ENCODE measurements at regions not wholly inside any gene's neighbourhood (a gene's known extent, or its start where the extent isn't known, plus 50 kb on each side); places are given as distances from the start of the nearest gene placed in this dataset.

GRCh38 chr3:181630853-181631252 lies 80.9 kb upstream of the SOX2 start:
- DNase-seq (ENCODE audit: low read depth in 1 of 2, low spot score in 2 of 2) (no peak), FAIRE-seq (no peak)
- Histone ChIP-seq H3K4me3 (ENCODE audit: extremely low read depth in 1 of 4, insufficient read depth in 2 of 4, low read depth in 3 of 4, low read length in 4 of 4) (no peak overlapping the region), H3K79me2 (ENCODE audit: control insufficient read depth in 1 of 2, insufficient read depth in 2 of 2, low read length in 2 of 2) (no peaks in the 10 kb centered on the region), H3K56ac (replicated peaks; ENCODE audit: insufficient read length, low read depth, low read length) (no peak overlapping the region), H3K4ac (replicated peaks; ENCODE audit: insufficient read length, low read depth, low read length) (no peak overlapping the region), H3K36me3 (ENCODE audit: control insufficient read depth in 2 of 4, insufficient read depth in 4 of 4, low read length in 3 of 4) (no peaks in the 10 kb centered on the region), H2AFZ (ENCODE audit: low read length) (no peak overlapping the region), H2AK5ac (ENCODE audit: low read depth, low read length) (no peak overlapping the region), H2BK20ac (ENCODE audit: low read length) (no peak overlapping the region), H3K4me1 (replicated peaks in 1 of 4; ENCODE audit: control insufficient read depth in 3 of 4, insufficient read depth in 4 of 4, low read length in 3 of 4) (no peaks in the 10 kb centered on the region), H2BK15ac (ENCODE audit: low read length) (no peak overlapping the region), H3K23ac (ENCODE audit: insufficient read length) (no peak overlapping the region), H3K14ac (ENCODE audit: insufficient read length) (no peak overlapping the region), H3K23me2 (ENCODE audit: low read depth, low read length) (no peaks in the 10 kb centered on the region), H3K9ac (replicated peaks in 1 of 4; ENCODE audit: extremely low read depth in 1 of 4, low read depth in 3 of 4, low read length in 3 of 4) (no peak overlapping the region), H3K27me3 (replicated peaks in 1 of 4; ENCODE audit: control insufficient read depth in 3 of 4, extremely low read depth in 1 of 4, insufficient read depth in 3 of 4, low read length in 3 of 4) (no peaks in the 10 kb centered on the region), H2BK120ac (replicated peaks; ENCODE audit: low read depth, low read length) (no peak overlapping the region), H2BK5ac (ENCODE audit: low read depth, low read length) (no peak overlapping the region), H4K91ac (replicated peaks; ENCODE audit: insufficient read length, low read length) (no peak overlapping the region), H3K18ac (ENCODE audit: extremely low read depth, low read length) (no peak overlapping the region), H3K79me1 (ENCODE audit: low read depth, low read length) (no peaks in the 10 kb centered on the region), H4K5ac (ENCODE audit: insufficient read length, low read depth, low read length) (no peak overlapping the region), H3K9me3 (ENCODE audit: insufficient read depth in 2 of 2, low read depth in 1 of 2, low read length in 1 of 2) (no peaks in the 10 kb centered on the region), H2BK12ac (ENCODE audit: low read depth, low read length) (no peak overlapping the region), H3K4me2 (ENCODE audit: insufficient read depth in 1 of 2, low read depth in 2 of 2, low read length in 2 of 2) (no peak overlapping the region), H3K27ac (ENCODE audit: low read depth, low read length) (no peak overlapping the region), H4K8ac (ENCODE audit: extremely low read depth, insufficient read depth, low read length) (no peak overlapping the region), H4K20me1 (replicated peaks in 1 of 2; ENCODE audit: control insufficient read depth in 1 of 2, insufficient read depth in 2 of 2, low read length in 2 of 2) (no peaks in the 10 kb centered on the region)
- ChIA-PET CTCF (ENCODE audit: partially characterized antibody) (interaction anchor here (1.0 to 2.5 kb wide), 4 partner anchors 27 to 379 kb away, joined by 3 to 6 read pairs (median 4); no protein-coding TSS in a partner anchor), POLR2A (ENCODE audit: partially characterized antibody) (no interaction called here)
- no peak for TF ChIP-seq YY1 (IDR thresholded peaks at IDR 0.05; ENCODE audit: low read depth, low read length)
- TF ChIP-seq CBX5 (IDR thresholded peaks at IDR 0.05; ENCODE audit: low read depth, low read length): no peak
- no peak for TF ChIP-seq HDAC6 (IDR thresholded peaks at IDR 0.05; ENCODE audit: low read depth, low read length)
- TF ChIP-seq RAD21 (IDR thresholded peaks at IDR 0.05 in 1 of 2, conservative IDR thresholded peaks at IDR 0.05 in 1 of 2; ENCODE audit: low read depth in 2 of 2, low read length in 2 of 2): no peak
- no peak for TF ChIP-seq JUN (IDR thresholded peaks at IDR 0.05; ENCODE audit: low read depth, low read length)
- TF ChIP-seq NANOG (IDR thresholded peaks at IDR 0.05; ENCODE audit: insufficient read depth, low read depth, low read length, poor library complexity, severe bottlenecking): no peak
- no peak for TF ChIP-seq SIRT6 (IDR thresholded peaks at IDR 0.05; ENCODE audit: low read length)
- TF ChIP-seq RBBP5 (IDR thresholded peaks at IDR 0.05; ENCODE audit: borderline replicate concordance, low read depth, low read length): no peak
- TF ChIP-seq CTBP2 (IDR thresholded peaks at IDR 0.05; ENCODE audit: borderline replicate concordance, insufficient read depth, insufficient read length, low read length): no peak
- TF ChIP-seq TAF1 (IDR thresholded peaks at IDR 0.05; ENCODE audit: low read depth, low read length): no peak
- no peak for TF ChIP-seq GABPA (IDR thresholded peaks at IDR 0.05; ENCODE audit: borderline replicate concordance, insufficient read depth, low read length)
- no peak for TF ChIP-seq GTF2F1 (IDR thresholded peaks at IDR 0.05; ENCODE audit: borderline replicate concordance, low read depth, low read length)
